ENCODE measurements at regions not wholly inside any gene's neighbourhood (a gene's known extent, or its start where the extent isn't known, plus 50 kb on each side); places are given as distances from the start of the nearest gene placed in this dataset.
A peak's percentile ranks its signal among the peaks of the same experiment; 100 is the strongest.

GRCh38 chr13:59103004-59103768, 1060.5 kb downstream of the DIAPH3 start:
- DNase-seq (ENCODE audit: low read depth, low spot score) = no peak

DNA sequence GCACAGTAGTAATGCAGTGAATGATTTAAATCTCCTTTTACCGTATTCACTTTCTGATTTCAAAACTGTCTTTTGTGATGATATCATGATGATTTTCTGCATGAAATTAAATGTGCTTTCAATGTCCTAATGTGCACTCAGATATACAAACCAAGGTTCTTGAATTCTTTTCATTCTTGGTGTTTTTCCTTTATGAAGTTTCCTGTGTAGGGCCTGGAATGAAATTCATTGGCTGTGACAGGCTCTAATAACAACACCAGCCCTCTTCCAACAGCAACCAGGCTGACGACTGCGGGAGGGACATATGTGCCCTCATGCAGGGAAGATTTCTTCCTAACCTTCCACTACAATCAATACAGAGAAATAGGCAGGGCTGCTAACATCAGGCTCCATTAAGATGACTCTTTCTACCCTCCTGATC, 1052.0 kb downstream of the DIAPH3 start:
- peak; percentile 4 for DNase-seq (ENCODE audit: low read depth, low spot score)

GRCh38 chr13:59112221-59112718, 1051.5 kb downstream of the DIAPH3 start:
- peak; percentile 78 for DNase-seq (ENCODE audit: low read depth, low spot score)

- DNase-seq (ENCODE audit: low read depth, low spot score) = no peak
These were observed 1044.3 kb downstream of the DIAPH3 start for GRCh38 chr13:59119475-59119874.

DNA sequence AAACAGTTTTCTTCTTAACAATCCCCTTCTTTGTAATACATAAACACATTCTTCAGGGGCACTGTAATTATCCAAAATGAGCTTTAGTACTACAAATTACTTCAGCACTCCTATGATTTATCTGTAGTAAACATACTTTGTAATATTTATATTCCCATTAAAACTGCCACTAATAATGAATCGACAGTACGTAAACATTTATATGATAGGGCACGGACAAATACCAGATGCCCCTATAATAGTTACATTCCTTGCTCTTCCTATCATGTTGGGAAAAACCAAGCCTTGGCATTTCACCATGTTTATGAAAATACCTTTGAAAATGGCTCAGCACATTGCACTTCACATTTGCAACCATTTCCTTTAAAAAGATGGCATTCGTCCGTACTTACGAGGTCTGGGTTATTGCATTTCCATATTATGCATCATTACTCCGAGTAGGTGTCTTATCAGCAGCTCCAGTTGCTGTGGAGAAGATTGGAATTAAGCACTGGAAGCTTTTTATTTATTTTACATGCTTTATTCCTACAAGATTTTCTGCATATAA, 1043.4 kb downstream of the DIAPH3 start:
- DNase-seq (ENCODE audit: low read depth, low spot score) = no peak

DNA sequence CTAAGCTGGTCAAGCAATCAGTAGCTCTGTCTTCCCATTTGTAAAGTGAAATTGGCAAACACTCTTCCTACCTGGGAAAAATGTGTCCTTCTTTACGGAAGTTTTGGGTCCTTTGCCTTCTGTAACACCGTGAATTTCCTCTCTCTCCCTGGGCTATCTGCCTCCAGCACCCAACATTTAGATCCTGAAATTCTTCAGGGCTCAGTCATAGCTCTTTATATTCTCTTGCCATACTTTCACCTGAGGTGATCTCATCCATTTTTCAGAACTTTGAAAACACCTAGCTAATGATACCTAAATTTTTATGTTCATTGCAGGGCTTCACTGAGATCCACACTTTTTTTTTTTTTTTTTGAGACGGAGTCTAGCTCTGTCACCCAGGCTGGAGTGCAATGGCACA, 1042.2 kb downstream of the DIAPH3 start:
- no peak for DNase-seq (ENCODE audit: low read depth, low spot score)

DNA sequence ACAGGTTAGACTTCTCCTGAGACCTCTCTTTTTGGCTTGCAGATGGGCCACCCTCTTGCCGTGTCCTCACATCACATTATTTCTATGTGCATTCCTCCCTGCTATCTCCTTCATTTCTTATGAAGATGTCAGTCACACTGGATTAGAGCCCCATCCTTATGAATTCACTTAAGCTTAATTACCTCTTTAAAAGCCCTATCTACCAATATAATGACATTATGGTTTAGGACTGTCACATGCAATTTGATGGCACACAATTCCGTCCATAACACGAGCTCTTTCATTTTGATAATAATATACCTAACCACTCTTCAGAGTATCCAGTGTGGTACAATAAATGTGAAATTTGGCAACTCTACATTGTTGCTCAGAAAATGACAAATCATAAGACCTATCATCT, 1037.3 kb downstream of the DIAPH3 start:
- DNase-seq (ENCODE audit: low read depth, low spot score) = no peak

DNA sequence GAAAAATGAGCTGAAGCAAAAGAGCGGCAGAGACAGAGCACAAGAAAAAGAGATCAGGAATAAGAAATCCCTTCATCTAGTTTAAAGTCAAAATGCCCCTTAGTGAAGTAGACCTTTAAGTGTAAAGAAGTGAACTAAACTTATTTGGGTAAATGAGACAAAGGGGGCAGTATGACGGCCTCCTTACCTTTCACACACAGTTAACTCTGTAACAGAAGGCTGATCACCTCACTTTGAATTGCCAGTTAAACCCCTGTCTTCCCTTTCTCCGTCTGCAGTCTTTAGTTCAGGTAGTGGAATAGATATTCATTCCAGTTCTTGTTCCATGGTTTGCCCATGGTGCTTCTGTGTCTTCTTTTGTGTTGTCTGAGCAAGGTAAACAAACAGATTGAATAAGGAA, 1029.8 kb downstream of the DIAPH3 start:
- DNase-seq (ENCODE audit: low read depth, low spot score) = no peak

- DNase-seq (ENCODE audit: low read depth, low spot score) = no peak
These were observed 1019.0 kb downstream of the DIAPH3 start for GRCh38 chr13:59144700-59145099.

DNA sequence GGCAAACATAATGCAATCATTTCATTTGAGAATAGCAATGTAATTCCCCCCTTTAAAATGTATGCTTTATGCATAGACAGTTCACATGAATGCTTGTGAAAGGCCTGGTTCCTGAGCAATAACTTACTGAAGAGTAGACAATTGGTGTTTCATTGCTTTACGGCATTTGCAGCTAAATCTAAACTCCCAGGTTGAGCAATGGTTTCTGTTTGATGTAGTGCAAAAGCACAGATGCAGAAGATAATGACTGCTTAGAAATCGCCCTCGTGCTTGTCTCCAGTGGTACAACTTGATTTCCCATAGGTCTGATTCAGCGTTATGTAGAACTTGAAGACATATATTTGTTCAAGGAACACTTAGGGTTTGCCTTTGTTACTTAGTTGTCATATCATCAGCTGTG, 1018.3 kb downstream of the DIAPH3 start:
- no peak for DNase-seq (ENCODE audit: low read depth, low spot score)

- DNase-seq (ENCODE audit: low read depth, low spot score) = no peak
These were observed 1006.5 kb downstream of the DIAPH3 start for GRCh38 chr13:59157181-59157580.

DNA sequence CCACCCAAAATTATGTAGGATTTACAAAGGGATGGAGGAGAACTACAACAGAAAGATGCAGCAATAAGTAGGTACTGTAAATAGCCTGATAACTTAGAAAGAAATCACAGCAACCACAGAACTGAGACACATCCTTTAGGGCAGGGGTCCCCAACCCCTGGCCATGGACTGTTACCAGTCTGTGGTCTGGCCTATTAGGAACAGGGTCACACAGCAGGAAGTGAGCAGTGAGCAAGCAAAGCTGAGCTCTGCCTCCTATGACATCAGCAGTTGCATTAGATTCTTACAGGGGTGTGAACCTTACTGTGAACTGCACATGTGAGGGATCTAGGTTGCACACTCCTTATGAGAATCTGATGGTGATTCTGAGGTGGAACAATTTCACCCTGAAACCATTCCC, 997.6 kb downstream of the DIAPH3 start:
- no peak for DNase-seq (ENCODE audit: low read depth, low spot score)

GRCh38 chr13:59172076-59172475, 991.7 kb downstream of the DIAPH3 start:
- no peak for DNase-seq (ENCODE audit: low read depth, low spot score)

DNA sequence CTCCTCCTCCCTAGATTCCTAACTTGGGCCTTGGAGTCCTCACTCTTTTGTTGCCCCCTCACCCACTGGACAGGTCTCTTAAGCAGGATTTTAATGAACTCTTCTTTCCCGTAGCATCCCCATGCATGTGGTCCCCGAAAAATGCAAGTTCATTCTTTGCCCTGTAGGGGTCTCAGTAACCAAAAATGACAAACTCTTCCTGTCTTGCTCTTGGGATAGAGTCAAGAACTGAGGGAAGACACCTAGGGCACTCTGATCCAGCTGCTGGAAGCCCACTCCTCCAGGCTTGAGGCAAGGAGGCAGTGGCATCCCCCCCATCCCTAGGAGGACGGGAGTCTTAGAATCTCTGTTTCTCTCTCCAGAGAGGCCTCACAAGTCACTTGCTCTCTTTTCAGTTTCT, 987.0 kb downstream of the DIAPH3 start:
- DNase-seq (ENCODE audit: low read depth, low spot score) = no peak

DNA sequence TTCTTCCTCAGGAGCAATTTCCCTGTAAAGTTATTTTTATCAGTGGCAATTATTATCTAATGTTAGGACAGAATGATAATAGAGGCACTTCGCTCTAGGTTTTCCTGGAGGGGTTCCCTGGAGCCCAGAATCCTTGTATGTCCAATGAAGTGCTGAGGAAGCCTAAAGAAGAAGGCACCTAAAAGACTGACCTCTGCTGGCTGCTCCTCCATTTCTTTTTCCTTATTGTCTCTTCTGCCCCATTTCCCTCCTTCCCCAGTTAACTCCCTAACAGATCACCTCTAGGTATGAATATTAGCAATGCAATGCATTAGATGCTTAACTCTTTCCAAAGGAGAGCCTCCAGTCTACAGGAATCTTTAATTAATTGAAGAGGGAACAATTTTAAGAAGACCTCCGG, 985.4 kb downstream of the DIAPH3 start:
- DNase-seq (ENCODE audit: low read depth, low spot score) = no peak

- DNase-seq (ENCODE audit: low read depth, low spot score) = no peak
These were observed 981.5 kb downstream of the DIAPH3 start for GRCh38 chr13:59182241-59182640.

GRCh38 chr13:59197397-59197796, 966.3 kb downstream of the DIAPH3 start:
- no peak for DNase-seq (ENCODE audit: low read depth, low spot score)

GRCh38 chr13:59201841-59202240, 961.9 kb downstream of the DIAPH3 start:
- DNase-seq (ENCODE audit: low read depth, low spot score) = no peak

- DNase-seq (ENCODE audit: low read depth, low spot score) = no peak
These were observed 959.9 kb downstream of the DIAPH3 start for GRCh38 chr13:59203855-59204254.

DNA sequence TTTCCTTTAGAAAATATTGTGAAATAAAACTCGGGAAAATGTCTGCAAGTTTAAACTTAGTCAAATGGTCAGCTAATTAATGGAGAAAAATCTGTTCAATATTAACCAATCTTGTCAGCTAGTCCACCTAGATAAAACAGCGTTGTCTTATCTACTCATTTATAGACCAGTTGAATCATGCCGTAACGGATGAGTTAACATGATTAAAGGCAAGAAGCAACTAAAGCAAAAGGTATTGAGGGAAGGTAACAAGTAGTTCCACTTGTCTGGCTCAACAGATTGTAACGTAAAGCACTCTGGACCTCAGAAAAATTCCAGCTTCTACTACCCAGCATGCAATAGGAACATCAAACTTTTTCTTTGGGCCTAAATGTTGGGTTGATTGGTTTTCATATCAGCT, 958.2 kb downstream of the DIAPH3 start:
- no peak for DNase-seq (ENCODE audit: low read depth, low spot score)

GRCh38 chr13:59208405-59209195, 955.1 kb downstream of the DIAPH3 start:
- DNase-seq (ENCODE audit: low read depth, low spot score) = no peak

GRCh38 chr13:59210543-59210942, 953.2 kb downstream of the DIAPH3 start:
- no peak for DNase-seq (ENCODE audit: low read depth, low spot score)

- no peak for DNase-seq (ENCODE audit: low read depth, low spot score)
These were observed 952.1 kb downstream of the DIAPH3 start for GRCh38 chr13:59211606-59212005.

All from smooth muscle cell of the brain vasculature (primary cell).